H1 (cell line): ENCODE measurements at regions not wholly inside any gene's neighbourhood (a gene's known extent, or its start where the extent isn't known, plus 50 kb on each side); places are given as distances from the start of the nearest gene placed in this dataset.

Experiments used
- CTCF ChIA-PET: fragments of 300-600 bp; sonication (Branson Sonifier 250); formaldehyde crosslinking; loops from one replicate; lab custom pipeline; 2021; ENCODE audit not compliant: partially characterized antibody; lab: Charles Lee
- POLR2A ChIA-PET: fragments of 300-600 bp; sonication (Branson Sonifier 250); formaldehyde crosslinking; loops from one replicate; lab custom pipeline; 2021; ENCODE audit warnings: inconsistent platforms; ENCODE audit not compliant: partially characterized antibody; lab: Charles Lee
- DNase-seq, 2 experiments: peaks; one replicate each; pipeline versions ENCODE4 v3.0.0 to v3.0.0-alpha.2; 2010 to 2022; ENCODE audit warnings: low spot score in 2 of 2, low read depth in 1 of 2, mixed read lengths in 1 of 2
- FAIRE-seq: peaks from 2 replicates; lab custom pipeline; 2011; peaks lifted over from hg19 to GRCh38; lab: Jason Lieb, UNC
- H2AFZ ChIP-seq: 2 replicates; pipeline ENCODE4 v1.8.1; 2012; ENCODE audit warnings: low read length, inconsistent platforms
- H2AK5ac ChIP-seq: 2 replicates; pipeline ENCODE4 v1.6.1; 2013; ENCODE audit warnings: low read depth, low read length
- H2BK120ac ChIP-seq: replicated peaks from 2 replicates; pipeline ENCODE3; 2013; ENCODE audit warnings: low read depth, low read length, inconsistent platforms
- H2BK12ac ChIP-seq: 2 replicates; pipeline ENCODE4 v1.6.1; 2013; ENCODE audit warnings: low read depth, low read length
- H2BK15ac ChIP-seq: 2 replicates; pipeline ENCODE4 v1.6.1; 2013; ENCODE audit warnings: low read length
- H2BK20ac ChIP-seq: 2 replicates; pipeline ENCODE4 v1.6.1; 2013; ENCODE audit warnings: low read length
- H2BK5ac ChIP-seq: 2 replicates; pipeline ENCODE4 v1.6.1; 2013; ENCODE audit warnings: low read depth, low read length
- H3K14ac ChIP-seq: 2 replicates; pipeline ENCODE4 v1.6.1; 2013; ENCODE audit warnings: inconsistent platforms; ENCODE audit not compliant: insufficient read length
- H3K18ac ChIP-seq: 2 replicates; pipeline ENCODE4 v1.6.1; 2013; ENCODE audit warnings: low read length; ENCODE audit errors: extremely low read depth
- H3K23ac ChIP-seq: 2 replicates; pipeline ENCODE4 v1.6.1; 2013; ENCODE audit warnings: inconsistent platforms; ENCODE audit not compliant: insufficient read length
- H3K23me2 ChIP-seq: 2 replicates; pipeline ENCODE4 v1.6.1; 2013; ENCODE audit warnings: low read depth, low read length
- H3K27ac ChIP-seq: 2 replicates; pipeline ENCODE4 v1.6.1; 2011; ENCODE audit warnings: low read depth, low read length, inconsistent platforms
- H3K27me3 ChIP-seq, 4 experiments: replicated peaks in 1 of 4; 1 replicate in 1 of 4; 2 replicates in 3 of 4; pipeline versions ENCODE4 v1.6.1 to v1.8.1; 2011 to 2013; ENCODE audit warnings: low read length in 3 of 4, mild to moderate bottlenecking in 3 of 4, inconsistent platforms in 2 of 4, mixed read lengths in 2 of 4, moderate library complexity in 1 of 4; ENCODE audit not compliant: control insufficient read depth in 3 of 4, insufficient read depth in 3 of 4; ENCODE audit errors: extremely low read depth in 1 of 4
- H3K36me3 ChIP-seq, 4 experiments: 2 replicates each; pipeline versions ENCODE4 v1.6.1 to v1.8.1; 2011 to 2013; ENCODE audit warnings: mild to moderate bottlenecking in 4 of 4, low read length in 3 of 4, moderate library complexity in 2 of 4, control low read depth in 1 of 4, inconsistent platforms in 1 of 4; ENCODE audit not compliant: insufficient read depth in 4 of 4, control insufficient read depth in 2 of 4
- H3K4ac ChIP-seq: replicated peaks from 2 replicates; pipeline ENCODE3; 2013; ENCODE audit warnings: low read length, low read depth, mixed read lengths, inconsistent platforms; ENCODE audit not compliant: insufficient read length
- H3K4me1 ChIP-seq, 4 experiments: replicated peaks in 1 of 4; 1 replicate in 1 of 4; 2 replicates in 3 of 4; pipeline versions ENCODE4 v1.6.1 to v1.8.1; 2011 to 2013; ENCODE audit warnings: low read length in 3 of 4, inconsistent platforms in 2 of 4, mixed read lengths in 1 of 4; ENCODE audit not compliant: insufficient read depth in 4 of 4, control insufficient read depth in 3 of 4
- H3K4me2 ChIP-seq, 2 experiments: 2 replicates each; pipeline versions ENCODE4 v1.6.1 to v1.8.1; 2011 to 2013; ENCODE audit warnings: low read depth in 2 of 2, low read length in 2 of 2, control low read depth in 1 of 2, inconsistent platforms in 1 of 2, mild to moderate bottlenecking in 1 of 2; ENCODE audit not compliant: insufficient read depth in 1 of 2
- H3K4me3 ChIP-seq, 4 experiments: fragments of 200-600, 300-600 bp in 1 of 4; sonication (generic), shearing (Covaris generic), sonication (Bioruptor Twin) in 1 of 4; 2 replicates each; pipeline versions ENCODE4 v1.5.1 to v1.8.1; 2011 to 2016; ENCODE audit warnings: low read length in 4 of 4, low read depth in 3 of 4, control low read depth in 2 of 4, inconsistent platforms in 2 of 4, mild to moderate bottlenecking in 2 of 4, mixed read lengths in 1 of 4, moderate library complexity in 1 of 4; ENCODE audit not compliant: insufficient read depth in 2 of 4; ENCODE audit errors: extremely low read depth in 1 of 4
- H3K56ac ChIP-seq: replicated peaks from 2 replicates; pipeline ENCODE3; 2013; ENCODE audit warnings: low read depth, mild to moderate bottlenecking, mixed read lengths, low read length, inconsistent platforms; ENCODE audit not compliant: insufficient read length
- H3K79me1 ChIP-seq: 2 replicates; pipeline ENCODE4 v1.6.1; 2013; ENCODE audit warnings: low read depth, low read length, control low read depth
- H3K79me2 ChIP-seq, 2 experiments: 2 replicates each; pipeline versions ENCODE4 v1.6.1 to v1.8.1; 2012 to 2013; ENCODE audit warnings: low read length in 2 of 2, mild to moderate bottlenecking in 2 of 2, inconsistent platforms in 1 of 2; ENCODE audit not compliant: insufficient read depth in 2 of 2, control insufficient read depth in 1 of 2
- H3K9ac ChIP-seq, 4 experiments: replicated peaks in 1 of 4; 1 replicate in 1 of 4; 2 replicates in 3 of 4; pipeline versions ENCODE4 v1.6.1 to v1.8.1; 2011 to 2013; ENCODE audit warnings: low read depth in 3 of 4, low read length in 3 of 4, control low read depth in 2 of 4, mild to moderate bottlenecking in 2 of 4, moderate library complexity in 2 of 4, inconsistent platforms in 1 of 4; ENCODE audit errors: extremely low read depth in 1 of 4
- H3K9me3 ChIP-seq, 2 experiments: 2 replicates each; pipeline versions ENCODE4 v1.6.1 to v1.8.1; 2012 to 2013; ENCODE audit warnings: mild to moderate bottlenecking in 2 of 2, moderate library complexity in 2 of 2, control low read depth in 1 of 2, inconsistent platforms in 1 of 2, low read depth in 1 of 2, low read length in 1 of 2, mixed read lengths in 1 of 2; ENCODE audit not compliant: insufficient read depth in 2 of 2
- H4K20me1 ChIP-seq, 2 experiments: replicated peaks in 1 of 2; 2 replicates each; pipeline versions ENCODE3 to v1.8.1; 2011 to 2013; ENCODE audit warnings: inconsistent platforms in 2 of 2, low read length in 2 of 2, mild to moderate bottlenecking in 1 of 2; ENCODE audit not compliant: insufficient read depth in 2 of 2, control insufficient read depth in 1 of 2
- H4K5ac ChIP-seq: 2 replicates; pipeline ENCODE4 v1.6.1; 2013; ENCODE audit warnings: low read length, low read depth, mixed read lengths, inconsistent platforms; ENCODE audit not compliant: insufficient read length
- H4K8ac ChIP-seq: 2 replicates; pipeline ENCODE4 v1.8.0; 2013; ENCODE audit warnings: mild to moderate bottlenecking, moderate library complexity, low read length, inconsistent platforms; ENCODE audit not compliant: insufficient read depth; ENCODE audit errors: extremely low read depth
- H4K91ac ChIP-seq: replicated peaks from 2 replicates; pipeline ENCODE3; 2013; ENCODE audit warnings: low read length, mixed read lengths, inconsistent platforms; ENCODE audit not compliant: insufficient read length
- TAF1 ChIP-seq: IDR thresholded peaks from 2 replicates; pipeline ENCODE4 v1.6.1; 2011; ENCODE audit warnings: mild to moderate bottlenecking, low read depth, low read length
- ZNF274 ChIP-seq: IDR thresholded peaks from 2 replicates; pipeline ENCODE4 v1.7.0; 2012; ENCODE audit warnings: low read length, borderline replicate concordance; ENCODE audit errors: extremely low read depth
- WGBS, 2 experiments: shearing (Covaris generic) in 1 of 2; methylation state at CpG; one replicate each; pipeline versions ENCODE4 v1.1.6 to v1.1.7; 2013 to 2015; ENCODE audit warnings: low lambda C conversion rate in 2 of 2, mixed read lengths in 2 of 2, inconsistent platforms in 1 of 2, low coverage in 1 of 2, missing lambda C conversion rate in 1 of 2; ENCODE audit not compliant: insufficient replicate concordance in 2 of 2, insufficient coverage in 1 of 2, insufficient read length in 1 of 2; ENCODE audit errors: extremely low coverage in 1 of 2, missing lambda C conversion rate in 1 of 2; 5-methylcytosine and 5-hydroxymethylcytosine counted together

- TF ChIP-seq ZNF274 (no peak), TAF1 (no peak)
- H2BK5ac ChIP-seq, result no peak overlapping the region
- H4K5ac ChIP-seq, result no peak overlapping the region
- H2AFZ ChIP-seq, result no peak overlapping the region
- H3K14ac ChIP-seq, result no peak overlapping the region
- H3K4me2 ChIP-seq, result no peak overlapping the region
- H4K91ac ChIP-seq, result no peak overlapping the region
- H3K4me3 ChIP-seq, result no peak overlapping the region
- no peak overlapping the region for H2BK12ac ChIP-seq
- H3K56ac ChIP-seq, result no peak overlapping the region
- no peaks in the 10 kb centered on the region for H4K20me1 ChIP-seq
- no peak overlapping the region for H3K23ac ChIP-seq
- H4K8ac ChIP-seq, result no peak overlapping the region
- no peak overlapping the region for H3K27ac ChIP-seq
- H3K27me3 ChIP-seq, result no peaks in the 10 kb centered on the region
- no peak overlapping the region for H2BK20ac ChIP-seq
- no peaks in the 10 kb centered on the region for H3K9me3 ChIP-seq
- no peak overlapping the region for H2BK15ac ChIP-seq
- FAIRE-seq (no peak), DNase-seq (no peak)
- 92% methylated on average over 23 of the region's 23 CpGs; no CpG with 5 or more reads in 1 of the 2 experiments for WGBS, 2 experiments
- H3K79me2 ChIP-seq, result no peaks in the 10 kb centered on the region
- CTCF ChIA-PET, result interaction anchor here (0.6 kb wide), 1 partner anchor 212 kb away, joined by 3 read pairs; no protein-coding TSS in a partner anchor
- no peak overlapping the region for H2BK120ac ChIP-seq
- H3K9ac ChIP-seq, result no peak overlapping the region
- POLR2A ChIA-PET, result no interaction called here
- no peaks in the 10 kb centered on the region; a peak in 1 of 7 replicates for H3K4me1 ChIP-seq
- H3K4ac ChIP-seq, result no peak overlapping the region
- no peaks in the 10 kb centered on the region for H3K23me2 ChIP-seq
- no peaks in the 10 kb centered on the region for H3K79me1 ChIP-seq
- no peak overlapping the region for H3K18ac ChIP-seq
- H3K36me3 ChIP-seq, result no peaks in the 10 kb centered on the region
- no peak overlapping the region for H2AK5ac ChIP-seq
Observed at GRCh38 chr10:28796606-28797512, 119.5 kb downstream of the BAMBI start.
